Fibroblast of skin of right biceps (primary cell): ENCODE measurements at regions not wholly inside any gene's neighbourhood (a gene's known extent, or its start where the extent isn't known, plus 50 kb on each side); places are given as distances from the start of the nearest gene placed in this dataset.
"Not testable (repeated sequence)": the region's sequence is repeated elsewhere in the genome, so short reads cannot be mapped to it uniquely, and the experiment has no call there.

Experiments
- DNase-seq: peaks from one replicate; pipeline ENCODE4 v3.0.0-alpha.2; 2013

- peak; percentile 45 for DNase-seq
Observed at GRCh38 chr21:33121715-33122475, 52.0 kb downstream of the OLIG1 start.

- no peak for DNase-seq
Observed at GRCh38 chr21:33122507-33122906, 52.6 kb downstream of the OLIG1 start.

- DNase-seq, result no peak
Observed at GRCh38 chr21:33123374-33124123, 53.6 kb downstream of the OLIG1 start.

GRCh38 chr21:33124889-33125288 lies 54.9 kb downstream of the OLIG1 start:
- DNase-seq, result no peak

GRCh38 chr21:33125680-33126375 lies 55.9 kb downstream of the OLIG1 start:
- DNase-seq, result peak; percentile 30

GRCh38 chr21:33126569-33126968 lies 56.6 kb downstream of the OLIG1 start:
- DNase-seq, result no peak

GRCh38 chr21:33127154-33127867 lies 57.4 kb downstream of the OLIG1 start:
- DNase-seq, result peak; percentile 66

GRCh38 chr21:33127868-33128242 lies 57.9 kb downstream of the OLIG1 start:
- no peak for DNase-seq

GRCh38 chr21:33128538-33128937 lies 58.6 kb downstream of the OLIG1 start:
- DNase-seq, result no peak

GRCh38 chr21:33132054-33132453 lies 62.1 kb downstream of the OLIG1 start:
- DNase-seq, result no peak

GRCh38 chr21:33133892-33134291 lies 64.0 kb downstream of the OLIG1 start:
- DNase-seq, result no peak

- DNase-seq, result no peak
Observed at GRCh38 chr21:33135925-33136324, 66.0 kb downstream of the OLIG1 start.

GRCh38 chr21:33136847-33137502 lies 67.0 kb downstream of the OLIG1 start:
- DNase-seq, result no peak

- no peak for DNase-seq
Observed at GRCh38 chr21:33139084-33139483, 69.1 kb downstream of the OLIG1 start.

- no peak for DNase-seq
Observed at GRCh38 chr21:33140288-33140687, 70.3 kb downstream of the OLIG1 start.

GRCh38 chr21:33146467-33146866 lies 76.5 kb downstream of the OLIG1 start:
- no peak for DNase-seq

- no peak for DNase-seq
Observed at GRCh38 chr21:33149181-33149580, 79.2 kb downstream of the OLIG1 start.

- not testable (repeated sequence) for DNase-seq
Observed at GRCh38 chr21:33150968-33151367, 78.8 kb upstream of the IFNAR2 start.

- no peak for DNase-seq
Observed at GRCh38 chr21:33151941-33152731, 77.6 kb upstream of the IFNAR2 start.

GRCh38 chr21:33152732-33153130 lies 77.0 kb upstream of the IFNAR2 start:
- no peak for DNase-seq

- DNase-seq, result no peak
Observed at GRCh38 chr21:33155005-33155404, 74.7 kb upstream of the IFNAR2 start.

- DNase-seq, result no peak
Observed at GRCh38 chr21:33155422-33155821, 74.3 kb upstream of the IFNAR2 start.
